ENCODE measurements at regions not wholly inside any gene's neighbourhood (a gene's known extent, or its start where the extent isn't known, plus 50 kb on each side); places are given as distances from the start of the nearest gene placed in this dataset.

- DNase-seq (ENCODE audit: insufficient read length, low spot score) (no peak), FAIRE-seq (peak; percentile 48)
- no peak for TF ChIP-seq CTCF (IDR thresholded peaks at IDR 0.05; ENCODE audit: insufficient read depth, missing control alignments)
Observed at GRCh38 chr18:43382641-43383403, 105.5 kb upstream of the SYT4 start.

- DNase-seq (ENCODE audit: insufficient read length, low spot score) (no peak), FAIRE-seq (peak; percentile 71)
- no peak for TF ChIP-seq CTCF (IDR thresholded peaks at IDR 0.05; ENCODE audit: insufficient read depth, missing control alignments)
Observed at GRCh38 chr18:43389163-43389562, 111.9 kb upstream of the SYT4 start.

- no peak for TF ChIP-seq CTCF (IDR thresholded peaks at IDR 0.05; ENCODE audit: insufficient read depth, missing control alignments)
- FAIRE-seq (no peak), DNase-seq (ENCODE audit: insufficient read length, low spot score) (no peak)
Observed at GRCh38 chr18:43392168-43392567, 114.9 kb upstream of the SYT4 start.

GRCh38 chr18:43393174-43393573 lies 115.9 kb upstream of the SYT4 start:
- no peak for FAIRE-seq
- DNase-seq (ENCODE audit: insufficient read length, low spot score): no peak
- TF ChIP-seq CTCF (IDR thresholded peaks at IDR 0.05; ENCODE audit: insufficient read depth, missing control alignments): no peak

- FAIRE-seq: peak; percentile 99
- TF ChIP-seq CTCF (IDR thresholded peaks at IDR 0.05; ENCODE audit: insufficient read depth, missing control alignments): peak; percentile 60
- no peak for DNase-seq (ENCODE audit: insufficient read length, low spot score)
Observed at GRCh38 chr18:43396266-43396665, 119.0 kb upstream of the SYT4 start.

- peak; percentile 38 for FAIRE-seq
- no peak for TF ChIP-seq CTCF (IDR thresholded peaks at IDR 0.05; ENCODE audit: insufficient read depth, missing control alignments)
- DNase-seq (ENCODE audit: insufficient read length, low spot score): no peak
Observed at GRCh38 chr18:43398601-43399000, 121.3 kb upstream of the SYT4 start.

GRCh38 chr18:43405097-43405496 lies 127.8 kb upstream of the SYT4 start:
- TF ChIP-seq CTCF (IDR thresholded peaks at IDR 0.05; ENCODE audit: insufficient read depth, missing control alignments): no peak
- DNase-seq (ENCODE audit: insufficient read length, low spot score) (no peak), FAIRE-seq (no peak)

All from D721Med (cell line).